CD4-positive, alpha-beta T cell treated with Interleukin-2 at 100 ng/mL for 4 hours (primary cell): ENCODE measurements at regions not wholly inside any gene's neighbourhood (a gene's known extent, or its start where the extent isn't known, plus 50 kb on each side); places are given as distances from the start of the nearest gene placed in this dataset.

ENCODE experiments used
- DNase-seq: peaks from one replicate; pipeline ENCODE4 v3.0.0-alpha.2; 2020; ENCODE audit warnings: low spot score

- DNase-seq = no peak
Measured at GRCh38 chrX:16222151-16222550, 54.9 kb downstream of the MAGEB17 start.

- DNase-seq = no peak
Measured at GRCh38 chrX:16223385-16223784, 56.1 kb downstream of the MAGEB17 start.

GRCh38 chrX:16239211-16239610 lies 71.9 kb downstream of the MAGEB17 start:
- no peak for DNase-seq

GRCh38 chrX:16240231-16240905 lies 73.1 kb downstream of the MAGEB17 start:
- no peak for DNase-seq

GRCh38 chrX:16240968-16241367 lies 73.7 kb downstream of the MAGEB17 start:
- DNase-seq = no peak

- no peak for DNase-seq
Measured at GRCh38 chrX:16250296-16250695, 83.0 kb downstream of the MAGEB17 start.

GRCh38 chrX:16251782-16252181 lies 84.5 kb downstream of the MAGEB17 start:
- DNase-seq = no peak

- DNase-seq = no peak
Measured at GRCh38 chrX:16258882-16259281, 91.6 kb downstream of the MAGEB17 start.

- no peak for DNase-seq
Measured at GRCh38 chrX:16267431-16267830, 100.2 kb downstream of the MAGEB17 start.

GRCh38 chrX:16268206-16268605 lies 100.9 kb downstream of the MAGEB17 start:
- DNase-seq = no peak

GRCh38 chrX:16278927-16279326 lies 111.6 kb downstream of the MAGEB17 start:
- no peak for DNase-seq

GRCh38 chrX:16282209-16282608 lies 114.9 kb downstream of the MAGEB17 start:
- DNase-seq = no peak

GRCh38 chrX:16284842-16285241 lies 117.6 kb downstream of the MAGEB17 start:
- no peak for DNase-seq

- DNase-seq = no peak
Measured at GRCh38 chrX:16290997-16291396, 123.7 kb downstream of the MAGEB17 start.

- no peak for DNase-seq
Measured at GRCh38 chrX:16300831-16301230, 133.6 kb downstream of the MAGEB17 start.

GRCh38 chrX:16304751-16305150 lies 137.5 kb downstream of the MAGEB17 start:
- no peak for DNase-seq

- no peak for DNase-seq
Measured at GRCh38 chrX:16305187-16305586, 137.9 kb downstream of the MAGEB17 start.

GRCh38 chrX:16307950-16308349 lies 140.7 kb downstream of the MAGEB17 start:
- no peak for DNase-seq

- no peak for DNase-seq
Measured at GRCh38 chrX:16308773-16309172, 141.5 kb downstream of the MAGEB17 start.

- no peak for DNase-seq
Measured at GRCh38 chrX:16310326-16310725, 143.0 kb downstream of the MAGEB17 start.

GRCh38 chrX:16311671-16312070 lies 144.4 kb downstream of the MAGEB17 start:
- DNase-seq = no peak

GRCh38 chrX:16312761-16313623 lies 145.7 kb downstream of the MAGEB17 start:
- no peak for DNase-seq

GRCh38 chrX:16316331-16316730 lies 149.1 kb downstream of the MAGEB17 start:
- no peak for DNase-seq

- DNase-seq = no peak
Measured at GRCh38 chrX:16319929-16320328, 152.6 kb downstream of the MAGEB17 start.
